Right lobe of liver (tissue), 6 donors: ENCODE measurements at regions not wholly inside any gene's neighbourhood (a gene's known extent, or its start where the extent isn't known, plus 50 kb on each side); places are given as distances from the start of the nearest gene placed in this dataset.

Experiments used
- ATAC-seq, 4 donors: fragments of 200-7000 bp; cut with Tn5 transposase; one replicate each; pipeline ENCODE4 v1.9.1; 2020; ENCODE audit warnings: mild to moderate bottlenecking in 4 of 4, moderate library complexity in 4 of 4
- DNase-seq, 3 donors: peaks; one replicate each; pipeline ENCODE4 v3.0.0-alpha.2; 2020
- H3K27ac ChIP-seq, 3 donors: fragments of 200-600 bp; one replicate each; pipeline ENCODE4 v1.8.0; 2022
- H3K27me3 ChIP-seq, 2 donors: fragments of 200-600 bp; one replicate each; pipeline ENCODE4 v1.8.0; 2022
- H3K36me3 ChIP-seq, 4 donors: fragments of 200-600 bp; sonication (generic) in 1 of 4; one replicate each; pipeline versions ENCODE4 v1.5.1 to v1.8.0; 2017 to 2022; ENCODE audit warnings: control low read depth in 1 of 4
- H3K4me1 ChIP-seq, 4 donors: fragments of 200-600 bp; sonication (generic) in 1 of 4; one replicate each; pipeline versions ENCODE4 v1.5.1 to v1.8.0; 2017 to 2022; ENCODE audit warnings: control low read depth in 1 of 4
- H3K4me3 ChIP-seq, 3 donors: fragments of 200-600 bp; one replicate each; pipeline ENCODE4 v1.8.0; 2022
- H3K9me3 ChIP-seq, 4 donors: fragments of 200-600 bp; sonication (generic) in 1 of 4; one replicate each; pipeline versions ENCODE4 v1.5.1 to v1.8.0; 2017 to 2022; ENCODE audit warnings: control low read depth in 1 of 4
- CTCF ChIP-seq, 4 donors: fragments of 200-600 bp in 3 of 4; fragments of 450-650 bp in 1 of 4; IDR thresholded peaks; one replicate each; pipeline versions ENCODE4 v1.5.1 to v1.8.0; 2016 to 2022; ENCODE audit warnings: antibody characterized with exemption in 4 of 4, mild to moderate bottlenecking in 2 of 4
- POLR2A ChIP-seq: fragments of 450-650 bp; IDR thresholded peaks from one replicate; pipeline ENCODE4 v1.6.1; 2017; ENCODE audit warnings: antibody characterized with exemption, mild to moderate bottlenecking
- WGBS: methylation state at CpG from one replicate; pipeline ENCODE4 v1.1.6; 2018; ENCODE audit warnings: low coverage, low lambda C conversion rate; ENCODE audit not compliant: insufficient coverage; ENCODE audit errors: missing lambda C conversion rate; 5-methylcytosine and 5-hydroxymethylcytosine counted together
- intact Hi-C, 2 donors: fragments of 100-400 bp; cut with DNase I; formaldehyde crosslinking; loops; one replicate each; pipeline versions ENCODE4 v1.11.2 to v1.14.1; 2022
- donor health status: DM: no; HTN: yes; CAD: no.
- donor health status: DM: no; HTN: no; CAD: no.
- donor health status: DM: no; HTN: no; CAD: no.
- donor health status: DM: no; HTN: yes; CAD: no.
- donor health status: DM: no; HTN: yes; CAD: no.

- Histone ChIP-seq H3K27ac (no peak overlapping the region), H3K27me3 (peaks cover 0 to 4% of the 10 kb centered on the region in 2 donors), H3K9me3 (no peaks in the 10 kb centered on the region), H3K4me3 (no peak overlapping the region), H3K4me1 (peaks cover 0 to 11% (median 4%) of the 10 kb centered on the region in 4 donors), H3K36me3 (no peaks in the 10 kb centered on the region)
- WGBS: 48% methylated on average over 3 of the region's 4 CpGs
- TF ChIP-seq POLR2A: no peak
- no peak for TF ChIP-seq CTCF (IDR thresholded peaks at IDR 0.05)
- intact Hi-C loops: no loop called here
- DNase-seq (no peak), ATAC-seq (no peak)
These were observed 380.3 kb upstream of the TNC start for GRCh38 chr9:115498303-115498702.

- no peak overlapping the region for H3K4me3 ChIP-seq
- TF ChIP-seq CTCF (IDR thresholded peaks at IDR 0.05) (no peak), POLR2A (no peak)
- H3K27me3 ChIP-seq: no peaks in the 10 kb centered on the region
- intact Hi-C loops: no loop called here
- no peaks in the 10 kb centered on the region for H3K9me3 ChIP-seq
- ATAC-seq: no peak
- H3K4me1 ChIP-seq: no peaks in the 10 kb centered on the region
- no peaks in the 10 kb centered on the region for H3K36me3 ChIP-seq
- H3K27ac ChIP-seq: no peak overlapping the region
- DNase-seq: no peak
These were observed 389.2 kb upstream of the TNC start for GRCh38 chr9:115507148-115507547.

- Histone ChIP-seq H3K4me3 (no peak overlapping the region), H3K27me3 (no peaks in the 10 kb centered on the region), H3K4me1 (no peaks in the 10 kb centered on the region), H3K36me3 (no peaks in the 10 kb centered on the region), H3K9me3 (no peaks in the 10 kb centered on the region), H3K27ac (no peak overlapping the region)
- DNase-seq (no peak), ATAC-seq (no peak)
- intact Hi-C loops: no loop called here
- TF ChIP-seq CTCF (IDR thresholded peaks at IDR 0.05): no peak
- no peak for TF ChIP-seq POLR2A
- 70% methylated on average over 3 of the region's 3 CpGs for WGBS
These were observed 395.2 kb upstream of the TNC start for GRCh38 chr9:115513148-115513547.

- Histone ChIP-seq H3K27me3 (no peaks in the 10 kb centered on the region), H3K27ac (no peak overlapping the region), H3K4me1 (no peaks in the 10 kb centered on the region), H3K36me3 (no peaks in the 10 kb centered on the region), H3K4me3 (no peak overlapping the region), H3K9me3 (no peaks in the 10 kb centered on the region)
- intact Hi-C loops: no loop called here
- no peak for DNase-seq
- TF ChIP-seq POLR2A (no peak), CTCF (IDR thresholded peaks at IDR 0.05) (no peak)
- no peak for ATAC-seq
These were observed 396.5 kb upstream of the TNC start for GRCh38 chr9:115514454-115514853.

- Histone ChIP-seq H3K9me3 (no peaks in the 10 kb centered on the region), H3K4me1 (no peaks in the 10 kb centered on the region), H3K27me3 (no peaks in the 10 kb centered on the region), H3K4me3 (no peak overlapping the region), H3K27ac (no peak overlapping the region), H3K36me3 (no peaks in the 10 kb centered on the region)
- DNase-seq (no peak), ATAC-seq (no peak)
- no peak for TF ChIP-seq CTCF (IDR thresholded peaks at IDR 0.05)
- TF ChIP-seq POLR2A: no peak
- intact Hi-C loops: no loop called here
These were observed 399.5 kb upstream of the TNC start for GRCh38 chr9:115517335-115518075.
